ENCODE measurements at regions not wholly inside any gene's neighbourhood (a gene's known extent, or its start where the extent isn't known, plus 50 kb on each side); places are given as distances from the start of the nearest gene placed in this dataset.
A peak's percentile ranks its signal among the peaks of the same experiment; 100 is the strongest.
"Not testable (repeated sequence)": the region's sequence is repeated elsewhere in the genome, so short reads cannot be mapped to it uniquely, and the experiment has no call there.

- H3K4me1 ChIP-seq (ENCODE audit: insufficient read depth, low read length): peaks cover 43% of the 10 kb centered on the region
- H3K27me3 Mint-ChIP-seq: peaks cover 0 to 2% of the 10 kb centered on the region in 2 donors
- CTCF ChIA-PET: no interaction called here
- peak overlapping the region; percentile 33 for H3K4me3 ChIP-seq (ENCODE audit: low read length)
- no peaks in the 10 kb centered on the region for H3K36me3 ChIP-seq (ENCODE audit: insufficient read depth, low read length)
- peak overlapping the region; percentile 74 to 98 (median 94) for H3K27ac Mint-ChIP-seq
- H3K36me3 Mint-ChIP-seq: peaks cover 0 to 10% (median 4%) of the 10 kb centered on the region in 3 donors
- H3K9me3 Mint-ChIP-seq: no peaks in the 10 kb centered on the region
- POLR2A ChIA-PET: interaction anchor here (0.6 to 0.9 kb wide), 3 partner anchors 11 to 140 kb away, joined by 3 read pairs; no protein-coding TSS in a partner anchor
- no peaks in the 10 kb centered on the region for H3K9me3 ChIP-seq (ENCODE audit: low read length)
- H3K4me3 Mint-ChIP-seq: peak overlapping the region; percentile 1 to 72 (median 56)
- no peaks in the 10 kb centered on the region for H3K27me3 ChIP-seq (ENCODE audit: insufficient read depth, low read length, poor library complexity, severe bottlenecking)
- peaks cover 32 to 42% (median 36%) of the 10 kb centered on the region in 3 donors for H3K4me1 Mint-ChIP-seq
- H3K27ac ChIP-seq (ENCODE audit: low read depth, low read length): peak overlapping the region; percentile 64
- DNase-seq: peak in 3 of 5 donors; percentile 45 to 66 (median 45)
Observed at GRCh38 chr21:14675774-14676530, 129.8 kb upstream of the SAMSN1 start.

GRCh38 chr21:14673649-14674048 lies 127.5 kb upstream of the SAMSN1 start:
- H3K4me1 ChIP-seq (ENCODE audit: insufficient read depth, low read length): peaks cover 42% of the 10 kb centered on the region
- no peak overlapping the region for H3K27ac ChIP-seq (ENCODE audit: low read depth, low read length)
- POLR2A ChIA-PET: interaction anchor here (0.9 kb wide), 1 partner anchor 392 kb away, joined by 3 read pairs; no protein-coding TSS in a partner anchor
- CTCF ChIA-PET: interaction anchor here (1.5 kb wide), 1 partner anchor 43 kb away, joined by 3 read pairs; no protein-coding TSS in a partner anchor
- no peak for DNase-seq
- peak overlapping the region in 2 of 8 donors; percentile 0 to 65 for H3K27ac Mint-ChIP-seq
- no peak overlapping the region for H3K4me3 ChIP-seq (ENCODE audit: low read length)
- peaks cover 32 to 42% (median 36%) of the 10 kb centered on the region in 3 donors for H3K4me1 Mint-ChIP-seq
- H3K9me3 ChIP-seq (ENCODE audit: low read length): no peaks in the 10 kb centered on the region
- no peaks in the 10 kb centered on the region for H3K9me3 Mint-ChIP-seq
- H3K36me3 Mint-ChIP-seq: peaks cover 0 to 5% (median 4%) of the 10 kb centered on the region in 3 donors
- H3K36me3 ChIP-seq (ENCODE audit: insufficient read depth, low read length): no peaks in the 10 kb centered on the region
- peaks cover 0 to 2% of the 10 kb centered on the region in 2 donors for H3K27me3 Mint-ChIP-seq
- H3K4me3 Mint-ChIP-seq: peak overlapping the region in 1 of 7 donors; percentile 5
- H3K27me3 ChIP-seq (ENCODE audit: insufficient read depth, low read length, poor library complexity, severe bottlenecking): no peaks in the 10 kb centered on the region

GRCh38 chr21:14672466-14672865 lies 126.4 kb upstream of the SAMSN1 start:
- H3K36me3 Mint-ChIP-seq: peaks cover 0 to 5% (median 4%) of the 10 kb centered on the region in 3 donors
- ChIA-PET CTCF (no interaction called here), POLR2A (no interaction called here)
- Histone ChIP-seq H3K36me3 (ENCODE audit: insufficient read depth, low read length) (no peaks in the 10 kb centered on the region), H3K4me3 (ENCODE audit: low read length) (no peak overlapping the region), H3K27ac (ENCODE audit: low read depth, low read length) (no peak overlapping the region), H3K9me3 (ENCODE audit: low read length) (no peaks in the 10 kb centered on the region), H3K27me3 (ENCODE audit: insufficient read depth, low read length, poor library complexity, severe bottlenecking) (no peaks in the 10 kb centered on the region), H3K4me1 (ENCODE audit: insufficient read depth, low read length) (peaks cover 31% of the 10 kb centered on the region)
- no peak overlapping the region for H3K27ac Mint-ChIP-seq
- peaks cover 28 to 31% (median 31%) of the 10 kb centered on the region in 3 donors for H3K4me1 Mint-ChIP-seq
- no peaks in the 10 kb centered on the region for H3K9me3 Mint-ChIP-seq
- no peak for DNase-seq
- no peak overlapping the region for H3K4me3 Mint-ChIP-seq
- H3K27me3 Mint-ChIP-seq: peaks cover 0 to 1% of the 10 kb centered on the region in 2 donors

- H3K27ac ChIP-seq (ENCODE audit: low read depth, low read length): no peak overlapping the region
- Mint-ChIP-seq H3K36me3 (peaks cover 0 to 5% (median 4%) of the 10 kb centered on the region in 3 donors), H3K27ac (no peak overlapping the region), H3K4me1 (peaks cover 8 to 11% (median 11%) of the 10 kb centered on the region in 3 donors), H3K27me3 (no peaks in the 10 kb centered on the region), H3K9me3 (no peaks in the 10 kb centered on the region), H3K4me3 (no peak overlapping the region)
- no peaks in the 10 kb centered on the region for H3K9me3 ChIP-seq (ENCODE audit: low read length)
- peaks cover 10% of the 10 kb centered on the region for H3K4me1 ChIP-seq (ENCODE audit: insufficient read depth, low read length)
- CTCF ChIA-PET: no interaction called here
- H3K4me3 ChIP-seq (ENCODE audit: low read length): no peak overlapping the region
- no peak for DNase-seq
- H3K36me3 ChIP-seq (ENCODE audit: insufficient read depth, low read length): no peaks in the 10 kb centered on the region
- POLR2A ChIA-PET: no interaction called here
- no peaks in the 10 kb centered on the region for H3K27me3 ChIP-seq (ENCODE audit: insufficient read depth, low read length, poor library complexity, severe bottlenecking)
Observed at GRCh38 chr21:14670409-14670808, 124.3 kb upstream of the SAMSN1 start.

GRCh38 chr21:14669092-14669491 lies 123.0 kb upstream of the SAMSN1 start:
- H3K36me3 ChIP-seq (ENCODE audit: insufficient read depth, low read length); H3K4me1 ChIP-seq (ENCODE audit: insufficient read depth, low read length); H3K4me3 ChIP-seq (ENCODE audit: low read length); H3K4me3 Mint-ChIP-seq; H3K9me3 Mint-ChIP-seq; H3K27me3 ChIP-seq (ENCODE audit: insufficient read depth, low read length, poor library complexity, severe bottlenecking); DNase-seq; H3K27ac Mint-ChIP-seq; CTCF ChIA-PET; POLR2A ChIA-PET; H3K9me3 ChIP-seq (ENCODE audit: low read length); H3K27ac ChIP-seq (ENCODE audit: low read depth, low read length); H3K4me1 Mint-ChIP-seq; H3K27me3 Mint-ChIP-seq: not testable (repeated sequence)
- H3K36me3 Mint-ChIP-seq: peaks cover 0 to 16% (median 4%) of the 10 kb centered on the region in 3 donors

- Histone ChIP-seq H3K9me3 (ENCODE audit: low read length) (no peaks in the 10 kb centered on the region), H3K4me1 (ENCODE audit: insufficient read depth, low read length) (no peaks in the 10 kb centered on the region), H3K27me3 (ENCODE audit: insufficient read depth, low read length, poor library complexity, severe bottlenecking) (no peaks in the 10 kb centered on the region), H3K4me3 (ENCODE audit: low read length) (no peak overlapping the region), H3K27ac (ENCODE audit: low read depth, low read length) (no peak overlapping the region), H3K36me3 (ENCODE audit: insufficient read depth, low read length) (no peaks in the 10 kb centered on the region)
- H3K9me3 Mint-ChIP-seq: no peaks in the 10 kb centered on the region
- ChIA-PET CTCF (no interaction called here), POLR2A (no interaction called here)
- no peak overlapping the region for H3K4me3 Mint-ChIP-seq
- peaks cover 0 to 2% (median 0%) of the 10 kb centered on the region in 3 donors for H3K36me3 Mint-ChIP-seq
- DNase-seq: no peak
- H3K4me1 Mint-ChIP-seq: peaks cover 0 to 8% (median 0%) of the 10 kb centered on the region in 3 donors
- no peaks in the 10 kb centered on the region for H3K27me3 Mint-ChIP-seq
- no peak overlapping the region for H3K27ac Mint-ChIP-seq
Observed at GRCh38 chr21:14657241-14658008, 111.3 kb upstream of the SAMSN1 start.

GRCh38 chr21:14646893-14647292 lies 100.8 kb upstream of the SAMSN1 start:
- ChIA-PET POLR2A (no interaction called here), CTCF (no interaction called here)
- H3K27me3 Mint-ChIP-seq: no peaks in the 10 kb centered on the region
- H3K27me3 ChIP-seq (ENCODE audit: insufficient read depth, low read length, poor library complexity, severe bottlenecking): no peaks in the 10 kb centered on the region
- H3K4me3 Mint-ChIP-seq: no peak overlapping the region
- H3K27ac Mint-ChIP-seq: no peak overlapping the region
- no peak overlapping the region for H3K4me3 ChIP-seq (ENCODE audit: low read length)
- peaks cover 12 to 20% (median 19%) of the 10 kb centered on the region in 5 donors for H3K9me3 Mint-ChIP-seq
- DNase-seq: no peak
- H3K9me3 ChIP-seq (ENCODE audit: low read length): peaks cover 8% of the 10 kb centered on the region
- H3K36me3 ChIP-seq (ENCODE audit: insufficient read depth, low read length): no peaks in the 10 kb centered on the region
- no peaks in the 10 kb centered on the region for H3K4me1 Mint-ChIP-seq
- H3K27ac ChIP-seq (ENCODE audit: low read depth, low read length): no peak overlapping the region
- H3K36me3 Mint-ChIP-seq: peaks cover 2 to 27% (median 5%) of the 10 kb centered on the region in 3 donors
- no peaks in the 10 kb centered on the region for H3K4me1 ChIP-seq (ENCODE audit: insufficient read depth, low read length)

GRCh38 chr21:14645702-14646101 lies 99.6 kb upstream of the SAMSN1 start:
- ChIA-PET POLR2A (no interaction called here), CTCF (no interaction called here)
- H3K27me3 Mint-ChIP-seq: no peaks in the 10 kb centered on the region
- Histone ChIP-seq H3K9me3 (ENCODE audit: low read length) (peaks cover 8% of the 10 kb centered on the region), H3K27ac (ENCODE audit: low read depth, low read length) (no peak overlapping the region), H3K36me3 (ENCODE audit: insufficient read depth, low read length) (no peaks in the 10 kb centered on the region), H3K4me3 (ENCODE audit: low read length) (no peak overlapping the region), H3K4me1 (ENCODE audit: insufficient read depth, low read length) (no peaks in the 10 kb centered on the region), H3K27me3 (ENCODE audit: insufficient read depth, low read length, poor library complexity, severe bottlenecking) (no peaks in the 10 kb centered on the region)
- DNase-seq: no peak
- no peak overlapping the region for H3K4me3 Mint-ChIP-seq
- H3K27ac Mint-ChIP-seq: peak overlapping the region in 1 of 8 donors; percentile 58
- no peaks in the 10 kb centered on the region for H3K4me1 Mint-ChIP-seq
- peaks cover 2 to 24% (median 5%) of the 10 kb centered on the region in 3 donors for H3K36me3 Mint-ChIP-seq
- peaks cover 12 to 20% (median 19%) of the 10 kb centered on the region in 5 donors for H3K9me3 Mint-ChIP-seq

Measured in CD8-positive, alpha-beta memory T cell (primary cell).